ENCODE measurements at regions not wholly inside any gene's neighbourhood (a gene's known extent, or its start where the extent isn't known, plus 50 kb on each side); places are given as distances from the start of the nearest gene placed in this dataset.
"Not testable (repeated sequence)": the region's sequence is repeated elsewhere in the genome, so short reads cannot be mapped to it uniquely, and the experiment has no call there.

DNA sequence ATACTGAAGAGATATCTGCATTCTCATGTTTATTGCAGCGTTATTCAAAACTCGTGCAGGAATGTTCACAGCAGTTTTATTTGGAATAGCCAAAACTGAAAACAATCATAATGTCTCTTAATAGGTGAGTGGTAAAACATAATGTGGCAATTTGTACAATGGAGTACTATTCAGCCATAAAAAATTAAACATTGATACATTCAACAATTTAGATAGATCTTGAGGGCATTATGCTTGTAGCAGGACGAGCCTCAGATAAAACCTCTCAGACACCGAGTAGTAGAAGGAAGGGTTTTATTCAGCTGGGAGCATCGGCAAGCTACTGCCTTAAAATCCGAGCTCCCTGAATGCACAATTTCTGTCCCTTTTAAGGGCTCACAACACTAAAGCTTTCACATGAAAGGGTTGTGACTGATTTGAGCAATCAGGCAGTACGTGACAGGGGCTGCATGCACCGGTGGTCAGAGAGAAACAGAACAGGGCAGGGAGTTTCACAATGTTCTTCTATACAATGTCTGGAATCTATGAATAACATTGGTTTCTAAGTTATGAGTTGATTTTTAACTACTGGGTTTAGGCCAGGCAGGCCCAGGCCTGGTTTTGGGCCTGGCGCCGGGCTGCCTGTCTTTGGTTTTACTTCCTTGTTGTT lies 195.3 kb upstream of the PRSS16 start:
- not testable (repeated sequence) for TF ChIP-seq POLR2A (IDR thresholded peaks at IDR 0.05; ENCODE audit: low read depth, low read length); POLR2AphosphoS5 (IDR thresholded peaks at IDR 0.05; ENCODE audit: low read depth, low read length); TAF1 (IDR thresholded peaks at IDR 0.05; ENCODE audit: low read depth, low read length); POU2F2 (IDR thresholded peaks at IDR 0.05; ENCODE audit: low read depth, low read length); PAX5 (IDR thresholded peaks at IDR 0.05; ENCODE audit: insufficient read depth, low read length, severe bottlenecking); SPI1 (IDR thresholded peaks at IDR 0.05; ENCODE audit: low read depth, low read length)

Data from GM12891 (cell line).